CD4-positive, alpha-beta T cell treated with Interleukin-21 for 1 hour (primary cell): ENCODE measurements at regions not wholly inside any gene's neighbourhood (a gene's known extent, or its start where the extent isn't known, plus 50 kb on each side); places are given as distances from the start of the nearest gene placed in this dataset.
A peak's percentile ranks its signal among the peaks of the same experiment; 100 is the strongest.

Source experiments
- DNase-seq: peaks from one replicate; pipeline ENCODE4 v3.0.0-alpha.2; 2020

DNA sequence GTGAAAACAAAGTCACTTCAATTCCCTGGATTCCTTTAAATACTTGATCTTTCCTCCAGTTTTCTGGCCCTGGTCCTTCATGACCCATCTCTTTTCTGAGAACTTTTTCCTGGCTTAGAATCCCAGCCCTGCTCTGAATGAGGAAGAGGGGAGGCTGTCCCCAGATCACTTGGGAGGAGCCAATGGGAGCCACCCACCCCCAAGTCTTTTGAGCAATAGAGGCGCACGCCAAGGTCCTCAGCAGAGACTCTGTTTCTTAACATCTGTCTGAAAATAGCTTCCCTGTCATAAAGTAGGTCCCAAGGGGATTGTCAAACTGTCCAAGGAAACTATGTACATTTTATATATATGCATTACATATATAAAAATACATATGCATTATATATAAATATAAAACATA lies 126.8 kb downstream of the ADRA2A start:
- no peak for DNase-seq

DNA sequence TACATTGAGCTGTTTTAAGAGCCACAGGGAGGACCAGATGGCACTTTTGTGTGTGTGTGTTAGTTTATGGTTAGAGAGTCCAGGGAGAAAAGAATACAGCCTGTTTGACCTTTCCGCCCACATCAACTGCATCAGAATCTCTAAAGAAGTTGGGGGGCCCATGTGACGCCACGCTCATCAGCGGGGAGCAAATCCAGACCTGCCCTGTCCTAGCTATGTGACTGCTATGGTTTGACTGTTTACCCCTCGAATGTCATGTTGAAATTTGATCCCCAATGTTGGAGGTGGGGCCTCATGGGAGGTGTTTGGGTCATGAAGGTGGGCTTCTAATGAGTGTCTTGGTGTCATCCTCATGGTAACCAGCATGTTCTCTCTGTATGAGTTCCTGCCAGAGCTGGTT lies 128.0 kb downstream of the ADRA2A start:
- no peak for DNase-seq

DNA sequence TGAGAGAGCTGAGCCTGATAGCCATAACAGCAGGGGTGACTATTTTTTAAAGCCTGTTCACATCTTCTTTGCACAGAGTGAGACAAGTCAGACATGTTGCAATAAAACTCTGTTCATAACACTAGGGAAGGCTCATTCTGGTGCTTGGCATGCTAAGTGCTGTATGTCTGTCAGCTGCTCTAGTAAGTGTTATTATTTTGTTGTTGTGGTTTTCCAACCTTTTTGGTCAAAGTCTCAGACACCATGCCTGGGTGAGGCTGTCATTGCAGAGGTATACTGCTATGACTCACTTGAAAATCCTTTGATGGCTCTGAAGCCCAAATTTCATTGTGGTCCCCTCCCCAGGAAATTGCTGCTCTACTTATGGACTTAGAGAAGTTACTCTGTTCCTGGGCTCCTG lies 129.7 kb downstream of the ADRA2A start:
- no peak for DNase-seq

DNA sequence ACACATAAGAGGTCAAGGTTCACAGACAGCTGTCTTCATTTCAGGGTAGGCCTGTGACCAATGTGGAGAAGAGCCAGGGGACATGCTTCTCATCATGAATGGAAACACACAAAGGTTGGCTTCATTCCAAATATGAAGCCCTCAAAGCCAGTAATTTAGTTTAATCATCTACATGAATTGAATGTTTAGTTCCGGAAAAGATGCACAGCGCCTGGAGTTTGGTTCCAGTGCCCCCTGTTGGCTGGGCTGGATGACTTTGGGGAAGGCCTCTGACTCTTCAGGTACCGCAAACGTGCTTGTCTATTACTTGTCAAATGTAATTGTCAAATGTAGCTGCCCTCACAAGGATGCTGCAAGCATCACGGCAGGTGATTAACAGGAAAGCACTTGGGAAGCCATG lies 130.7 kb downstream of the ADRA2A start:
- peak; percentile 18 for DNase-seq

DNA sequence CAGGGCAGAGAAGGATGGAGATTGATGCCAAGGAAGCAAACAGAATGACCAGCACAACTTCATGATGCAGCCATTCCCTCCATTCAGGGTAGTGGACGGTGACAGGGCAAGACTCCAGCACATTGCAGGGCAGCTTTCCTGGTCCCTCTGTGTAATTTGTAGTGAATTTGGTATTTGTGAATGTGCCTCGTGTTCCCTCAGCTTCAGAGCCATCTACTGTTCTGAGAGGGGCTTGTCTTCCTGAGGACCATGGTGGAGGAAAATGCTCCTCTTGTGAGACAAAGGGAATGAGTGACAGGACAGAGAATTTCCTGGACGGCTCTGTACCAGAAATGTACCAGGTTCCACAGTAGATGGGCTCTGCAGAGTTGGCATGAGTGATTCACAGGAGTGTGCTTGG lies 132.1 kb downstream of the ADRA2A start:
- DNase-seq: no peak

DNA sequence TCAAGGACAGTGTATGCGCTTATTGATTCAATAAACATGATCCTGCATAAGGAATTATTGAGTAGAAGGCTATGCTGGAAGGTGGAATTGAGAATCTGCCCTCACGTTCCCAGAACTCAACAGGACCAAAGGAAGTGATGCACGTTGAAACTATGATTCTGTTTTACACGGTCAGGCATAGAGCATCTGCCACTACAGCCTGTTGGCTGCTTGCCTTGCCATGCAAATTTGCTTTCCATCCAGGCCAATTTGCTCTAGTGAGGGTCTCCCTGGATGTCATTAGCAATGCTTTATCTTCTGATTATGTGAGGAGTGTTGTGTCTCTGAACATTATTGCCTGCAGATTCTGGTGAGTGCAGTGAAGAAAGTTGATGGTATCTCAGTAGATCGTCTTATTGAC lies 132.9 kb downstream of the ADRA2A start:
- no peak for DNase-seq

DNA sequence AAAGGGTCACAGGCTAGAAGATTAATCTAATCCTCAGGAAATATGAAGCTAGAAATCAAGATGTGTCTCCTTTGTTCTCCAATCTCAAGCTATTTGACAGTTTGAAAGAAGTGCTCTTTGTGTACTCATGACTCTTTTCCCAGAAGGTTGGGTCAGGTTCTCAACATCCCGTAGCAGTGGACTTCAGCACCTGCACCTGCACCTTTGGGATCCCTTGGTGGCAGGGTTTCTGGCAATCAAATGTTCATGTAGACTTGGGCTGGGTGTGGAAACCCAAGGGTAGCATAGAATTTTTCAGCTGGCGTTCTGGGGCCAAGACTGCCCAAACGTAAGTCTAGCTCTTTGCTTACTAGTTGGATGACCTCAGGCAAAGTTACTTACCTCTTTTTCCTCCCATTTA lies 134.4 kb downstream of the ADRA2A start:
- no peak for DNase-seq

DNA sequence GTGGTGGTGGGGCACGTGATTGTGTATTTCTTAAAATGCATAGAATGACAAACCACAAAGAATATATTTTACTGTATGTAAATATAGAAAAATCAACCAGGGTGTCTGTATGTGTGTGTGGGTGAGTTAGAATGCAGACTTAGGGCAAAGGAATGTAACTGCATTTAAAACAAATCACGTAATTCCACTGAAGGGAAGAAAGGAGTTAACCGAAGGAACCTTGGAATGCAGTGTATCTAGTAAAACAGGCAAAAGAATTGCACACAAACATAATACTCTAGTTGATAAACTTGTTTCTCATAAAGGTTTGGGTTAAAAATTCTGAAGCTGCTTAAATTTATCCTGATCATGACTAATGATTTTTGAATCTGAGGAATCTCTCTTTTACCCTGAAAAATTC lies 134.9 kb downstream of the ADRA2A start:
- no peak for DNase-seq

DNA sequence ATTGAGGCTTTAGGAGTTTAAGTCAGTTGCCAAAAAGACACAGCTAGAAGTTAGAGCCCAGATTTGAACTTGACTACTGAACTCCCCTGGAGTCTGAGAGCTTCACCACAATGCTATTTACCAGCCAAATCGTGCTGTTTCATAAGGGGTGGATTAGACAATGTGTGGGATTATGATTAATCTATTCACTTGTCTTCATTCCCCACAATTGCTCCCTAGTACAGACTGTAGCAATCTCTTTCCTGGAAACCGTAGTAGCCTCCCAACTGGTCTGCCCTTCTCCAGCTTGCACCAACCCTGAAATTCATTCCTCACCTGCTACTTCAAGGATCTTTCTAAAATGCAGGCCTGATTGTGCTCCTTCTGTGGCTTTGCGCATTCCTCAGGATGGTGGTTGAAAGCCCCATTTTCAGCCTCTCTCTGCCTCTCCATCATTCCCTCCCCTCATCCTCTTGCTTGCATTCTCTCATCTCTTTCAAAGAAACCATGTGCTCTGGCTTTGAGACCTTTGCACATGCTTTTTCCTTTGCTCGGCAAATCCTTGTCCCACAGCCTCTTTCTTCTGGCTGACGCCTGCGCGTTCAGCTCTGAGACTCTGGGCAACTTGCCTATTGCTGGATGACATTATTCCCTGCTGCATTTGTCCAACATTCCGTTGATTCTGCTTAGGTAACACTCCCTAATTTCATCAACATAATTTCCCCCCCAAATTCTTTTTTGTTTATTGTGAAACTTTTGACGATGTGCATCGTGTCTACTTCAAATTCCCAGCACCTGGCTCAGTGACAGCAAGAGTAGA lies 145.1 kb downstream of the ADRA2A start:
- no peak for DNase-seq

DNA sequence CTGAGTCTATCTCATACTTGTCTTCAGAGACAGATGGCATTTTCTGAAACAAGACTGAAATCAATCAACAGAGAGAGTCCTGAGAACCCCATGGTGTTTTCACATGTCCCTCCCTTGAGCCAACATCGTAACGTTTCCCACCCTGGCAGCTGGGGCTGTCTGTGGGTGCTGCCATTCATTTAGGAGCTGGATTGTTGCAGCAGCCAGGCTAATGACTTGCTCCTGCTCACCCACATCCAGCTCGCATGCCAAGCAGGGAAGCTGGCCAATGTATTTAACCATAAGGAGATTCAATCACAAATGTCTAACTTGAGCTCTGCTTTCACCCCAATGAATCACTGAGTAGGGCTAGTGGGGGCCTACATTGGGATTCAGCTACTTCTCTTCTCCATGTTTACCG lies 146.1 kb downstream of the ADRA2A start:
- DNase-seq: no peak

DNA sequence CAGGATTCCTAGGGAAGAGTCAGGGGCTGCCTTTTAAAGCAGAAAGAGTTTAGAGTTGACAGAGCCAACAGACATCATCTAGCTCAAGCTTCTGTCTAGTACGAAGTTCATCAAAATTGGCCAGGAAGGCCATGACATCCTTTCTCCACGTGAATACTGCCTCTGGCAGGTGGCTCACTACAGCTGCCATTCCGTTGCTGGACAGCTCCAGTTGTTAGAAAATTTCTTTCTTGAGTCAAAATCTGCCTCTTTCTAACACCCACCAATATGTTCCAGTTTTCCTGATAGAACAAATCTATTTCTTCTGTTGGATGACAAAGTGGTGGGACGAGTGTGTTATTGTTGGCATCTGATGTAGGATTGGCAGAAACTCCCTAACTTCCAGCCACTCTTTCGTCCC lies 154.9 kb downstream of the ADRA2A start:
- DNase-seq: no peak

DNA sequence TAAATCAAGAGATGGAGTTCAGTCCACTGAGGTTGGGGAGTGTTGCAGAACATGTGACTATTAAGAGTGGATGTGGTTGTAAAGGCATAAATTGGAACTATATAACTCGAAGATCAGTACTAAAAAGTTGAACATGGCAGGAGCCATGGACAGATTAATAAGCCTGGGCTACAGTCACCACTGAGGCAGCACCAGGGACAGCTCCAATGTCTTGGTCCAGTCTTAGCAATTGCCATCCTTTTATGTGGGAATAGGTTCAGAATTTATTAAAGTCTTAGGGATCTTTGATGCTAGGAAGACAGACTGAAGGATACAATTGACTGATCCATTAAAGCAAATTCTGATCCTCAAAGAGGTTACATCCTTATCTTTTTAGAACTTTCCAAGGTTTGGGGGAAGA lies 156.6 kb downstream of the ADRA2A start:
- DNase-seq: no peak

DNA sequence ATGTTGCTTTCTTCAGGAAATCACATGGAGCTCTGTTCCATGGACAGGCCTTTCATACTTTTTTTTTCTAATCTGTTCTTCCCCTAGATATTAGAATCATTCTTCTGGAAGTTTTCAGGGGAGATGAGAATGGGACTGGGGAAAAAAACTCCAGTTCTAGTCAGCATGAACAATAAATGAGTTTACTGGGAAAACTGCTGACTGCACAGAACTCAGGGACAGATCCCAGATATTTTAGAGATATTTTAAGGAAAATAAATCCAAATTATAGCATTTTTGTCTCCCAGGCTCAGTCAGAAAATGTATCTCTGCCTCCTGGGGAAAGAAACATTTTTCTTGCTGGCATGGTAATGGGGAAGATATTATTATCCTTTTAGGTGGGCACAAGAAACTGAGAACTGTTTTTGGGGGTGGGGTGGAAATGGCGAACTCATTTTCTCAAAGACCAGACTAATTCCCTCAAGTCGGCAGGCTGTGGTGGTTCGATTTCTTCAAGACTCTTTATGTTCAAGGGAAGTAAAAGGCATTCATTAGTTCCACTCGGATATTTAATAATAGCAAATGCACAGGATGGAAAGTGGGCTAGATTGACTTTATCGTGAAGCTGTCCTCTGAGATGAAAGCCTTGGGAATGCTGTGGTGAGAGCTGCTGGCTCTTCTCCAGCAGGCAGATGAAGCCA lies 157.5 kb downstream of the ADRA2A start:
- DNase-seq: no peak

DNA sequence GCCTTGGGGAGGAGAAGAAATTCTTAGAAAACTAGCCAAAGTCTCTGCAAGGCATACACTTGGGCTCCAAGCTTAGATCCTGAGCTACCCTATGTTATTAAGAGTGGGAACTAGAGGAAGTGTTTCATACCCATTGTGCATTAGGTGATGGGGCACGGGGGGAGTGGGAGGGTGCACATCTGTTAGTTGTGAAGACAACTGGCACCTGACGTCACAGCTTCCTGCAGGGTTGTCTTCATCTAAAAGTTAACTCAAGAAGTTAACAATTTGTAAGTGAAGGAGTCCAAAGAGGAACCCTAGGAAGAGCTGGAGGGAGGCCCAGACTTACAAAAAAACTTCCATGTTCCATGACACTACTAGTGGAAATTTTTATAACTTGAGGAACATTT lies 158.1 kb downstream of the ADRA2A start:
- no peak for DNase-seq

DNA sequence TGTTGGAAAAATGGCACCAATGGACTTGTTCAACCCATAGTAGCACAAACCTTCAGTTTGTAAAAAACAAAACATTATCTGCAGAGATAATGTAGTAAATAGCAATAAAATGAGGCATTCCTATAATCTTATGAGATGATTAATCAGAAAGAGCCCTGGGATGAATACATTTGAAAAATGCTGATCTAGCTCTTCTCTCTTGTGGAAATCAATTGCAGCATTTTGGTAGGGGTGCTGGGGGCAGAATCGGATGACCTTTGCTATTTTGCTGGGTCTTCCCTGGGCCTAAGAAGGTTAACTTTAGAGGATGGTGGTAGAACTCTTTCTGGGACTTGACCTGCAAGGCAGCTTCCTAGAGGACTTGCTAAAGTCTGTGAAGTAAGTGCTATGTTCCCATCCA lies 163.5 kb downstream of the ADRA2A start:
- no peak for DNase-seq

DNA sequence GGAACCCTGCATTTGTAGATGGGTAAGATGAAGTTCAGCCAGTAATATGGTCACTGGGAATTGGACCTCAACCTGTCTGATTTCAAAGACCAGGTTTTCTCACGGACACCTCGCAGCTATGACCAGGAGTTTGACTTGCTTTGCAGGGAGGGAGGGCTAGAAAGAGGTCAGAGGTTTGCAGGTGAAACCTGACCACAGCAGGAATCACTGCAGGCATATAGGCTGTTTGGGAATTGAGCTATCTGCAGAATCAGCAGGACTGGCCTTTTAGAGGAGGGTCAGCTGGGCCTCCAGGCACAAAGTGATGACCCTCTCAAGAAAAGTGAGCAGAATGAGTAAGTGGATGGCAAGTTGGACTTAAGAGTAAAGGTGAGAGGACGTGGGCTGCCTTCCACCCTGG lies 166.3 kb downstream of the ADRA2A start:
- no peak for DNase-seq

DNA sequence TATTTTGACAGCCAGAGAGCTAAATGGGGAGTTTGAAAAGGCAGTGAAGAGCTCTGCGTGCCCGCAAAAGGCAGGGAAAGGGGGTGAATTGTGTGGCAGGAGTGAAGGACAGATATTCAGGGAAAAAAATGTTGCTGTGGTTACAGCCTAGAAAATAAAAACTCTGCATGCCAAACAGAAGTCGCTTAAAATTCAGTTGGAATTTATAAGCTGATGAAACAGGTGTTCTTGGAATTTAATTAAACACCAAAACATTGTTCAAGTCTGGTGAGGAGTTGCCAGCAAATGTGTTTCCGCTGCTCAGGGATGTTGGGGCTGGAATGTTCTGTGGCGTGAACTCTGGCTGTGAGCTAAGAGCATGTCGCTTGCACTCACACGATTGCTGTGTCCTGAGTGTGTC lies 169.3 kb downstream of the ADRA2A start:
- DNase-seq: no peak

DNA sequence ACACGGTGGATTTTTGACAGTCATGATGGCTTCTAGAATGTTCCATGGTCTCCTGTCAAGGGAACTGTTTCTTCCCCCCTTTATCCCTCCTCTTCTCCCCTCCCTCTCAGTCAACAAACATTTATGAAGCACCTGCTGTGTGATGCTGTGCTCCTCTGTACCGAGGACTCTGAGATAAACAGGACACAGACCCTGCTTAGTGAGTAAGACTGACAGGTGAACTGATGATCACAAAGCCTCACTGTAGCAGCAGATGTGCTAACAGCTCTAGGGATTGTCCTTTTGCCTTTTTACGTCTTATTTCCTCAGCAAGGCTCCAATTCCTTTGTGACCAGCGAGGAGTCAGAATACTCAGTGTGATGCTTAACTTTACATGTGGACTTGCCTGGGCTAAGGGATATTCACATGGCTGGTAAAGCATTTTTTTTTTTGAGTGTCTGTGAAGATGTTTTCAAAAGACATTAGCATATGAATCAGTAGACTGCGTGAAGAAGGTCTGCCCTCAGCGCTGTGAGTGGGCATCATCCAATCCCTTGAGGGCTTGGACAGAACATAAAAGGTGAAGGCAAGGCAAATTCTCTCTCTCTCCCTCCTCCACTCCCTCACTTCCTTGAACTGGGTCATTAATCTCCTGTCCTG lies 170.1 kb downstream of the ADRA2A start:
- no peak for DNase-seq

DNA sequence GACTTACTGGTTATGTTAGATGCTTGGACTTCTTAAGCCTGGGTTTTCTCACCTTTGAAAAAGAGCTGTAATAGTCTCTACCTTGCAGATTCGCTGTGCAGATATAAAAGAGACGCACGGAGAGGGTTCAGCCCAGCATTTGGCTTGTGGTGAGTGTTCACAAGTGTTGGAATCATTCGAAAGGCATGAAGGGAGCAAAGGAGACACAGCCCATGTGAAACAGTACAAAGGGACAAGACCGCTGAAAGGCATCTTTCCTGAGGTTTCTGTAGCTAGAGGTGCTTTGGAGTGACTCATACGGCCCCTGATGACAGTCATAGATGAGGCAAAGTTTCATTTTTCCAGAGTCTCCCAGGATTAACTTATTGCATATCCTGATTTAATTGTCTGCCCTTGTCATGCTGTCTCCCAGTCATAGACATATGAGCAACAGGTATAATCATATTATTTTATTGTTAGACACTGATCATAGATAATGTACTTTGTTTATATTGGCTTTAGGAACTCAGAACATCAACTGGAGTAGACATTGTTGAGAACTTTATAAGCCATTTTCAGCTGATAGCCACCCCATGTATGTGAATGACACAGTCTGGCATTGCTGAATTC lies 171.1 kb downstream of the ADRA2A start:
- DNase-seq: no peak

DNA sequence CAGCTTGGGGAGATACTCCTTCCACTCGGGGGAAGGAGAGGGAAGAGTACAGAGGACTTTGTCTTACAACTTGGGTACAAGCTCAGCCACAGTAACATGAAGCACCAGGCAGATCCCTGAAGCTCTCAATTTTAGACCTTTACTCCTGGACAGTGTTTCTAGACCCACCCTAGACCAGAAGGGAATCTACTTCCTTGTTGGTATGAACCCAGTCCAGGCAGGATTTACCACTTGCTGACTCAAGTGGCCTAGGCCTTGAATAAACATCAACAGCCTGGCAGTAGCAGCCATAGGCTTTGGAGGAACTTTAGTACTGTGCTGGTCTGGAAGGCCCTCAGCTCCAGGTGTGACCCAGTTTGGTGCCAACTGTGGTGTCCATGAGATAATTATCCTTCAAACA lies 173.1 kb downstream of the ADRA2A start:
- DNase-seq: no peak

DNA sequence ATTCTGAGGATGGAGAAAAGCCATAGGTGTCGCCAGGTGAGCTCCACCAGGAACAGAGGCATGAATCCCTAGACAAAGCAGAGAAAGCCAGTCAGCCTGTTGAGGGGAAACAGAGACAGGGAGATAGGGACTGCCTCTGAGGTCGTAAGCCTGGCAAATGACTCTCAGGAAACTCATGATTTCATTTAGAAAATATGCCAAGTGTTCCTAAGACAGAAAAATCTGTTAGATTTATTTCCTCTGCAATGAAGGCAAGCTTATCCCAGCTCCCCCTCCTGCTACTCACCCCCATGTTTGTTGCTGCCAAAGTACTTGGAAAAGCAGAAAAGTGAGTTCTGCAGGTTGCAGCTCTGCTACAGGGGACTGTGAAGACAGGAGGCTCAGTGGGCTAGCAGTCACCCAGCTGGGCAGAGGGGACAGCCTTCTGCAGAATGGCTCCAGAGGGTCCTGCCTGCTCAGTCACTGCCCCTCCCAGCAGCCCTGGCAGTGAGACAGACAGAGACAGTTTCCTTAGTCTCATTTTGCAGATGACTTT lies 184.3 kb downstream of the ADRA2A start:
- no peak for DNase-seq

DNA sequence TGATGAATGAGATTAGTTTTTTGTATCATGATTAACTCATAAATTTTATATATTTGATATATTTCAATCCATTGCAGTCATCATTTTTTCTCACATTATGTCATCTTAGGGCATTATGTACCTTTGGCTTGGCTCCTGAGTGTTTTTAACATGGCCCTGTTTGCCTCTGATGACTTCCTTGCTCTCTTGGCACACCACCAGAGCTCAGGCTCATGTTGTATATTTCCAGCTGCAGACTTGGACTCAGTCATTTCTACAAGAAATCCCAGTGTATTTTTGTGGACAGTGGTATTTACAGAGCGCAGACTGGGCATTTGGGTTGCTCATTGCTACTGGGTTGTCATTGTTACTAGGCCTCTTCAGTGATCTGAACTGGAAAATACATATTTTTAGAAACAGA lies 188.5 kb downstream of the ADRA2A start:
- no peak for DNase-seq

DNA sequence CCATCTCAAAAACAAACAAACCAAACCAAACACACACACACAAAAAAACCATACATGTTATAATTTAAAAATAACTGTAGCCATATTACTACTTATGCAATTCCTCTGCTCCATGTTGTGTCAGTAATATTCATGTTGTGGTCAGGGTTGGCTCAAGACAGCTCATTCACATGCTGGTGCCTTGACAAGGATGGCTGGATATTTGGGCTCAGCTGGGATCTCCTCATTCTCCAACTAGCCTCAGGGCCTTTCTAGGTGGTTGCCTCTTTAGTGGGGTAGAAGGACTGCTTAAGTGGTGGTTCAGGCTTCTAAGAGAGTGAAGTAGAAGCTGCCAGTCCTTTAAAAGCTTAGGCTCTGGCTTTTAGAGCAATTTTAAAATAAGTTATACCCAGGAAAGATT lies 189.3 kb downstream of the ADRA2A start:
- DNase-seq: no peak

DNA sequence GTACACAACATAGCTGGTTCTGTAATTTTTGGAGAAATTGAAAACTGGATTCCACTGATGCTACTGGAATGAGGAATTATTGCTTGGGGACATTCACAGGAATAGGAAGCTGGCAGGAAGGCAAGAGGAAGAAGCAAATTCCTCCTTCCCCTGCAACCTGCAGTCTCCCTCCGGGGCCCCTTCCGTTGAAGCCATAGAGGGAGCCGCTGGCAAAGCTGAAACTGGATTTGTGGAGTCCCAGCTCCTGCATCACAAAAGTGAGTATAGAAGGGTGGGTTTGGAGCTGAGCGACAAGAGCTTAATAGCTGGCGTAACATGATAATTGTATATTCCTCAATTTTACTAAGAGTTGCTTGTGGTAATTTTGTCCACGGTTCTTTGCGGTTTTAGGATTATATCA lies 190.8 kb downstream of the ADRA2A start:
- DNase-seq: no peak
